Skeletal muscle tissue (tissue), 3 donors: ENCODE measurements at regions not wholly inside any gene's neighbourhood (a gene's known extent, or its start where the extent isn't known, plus 50 kb on each side); places are given as distances from the start of the nearest gene placed in this dataset.

Experiments used
- H3K27ac ChIP-seq: one replicate; pipeline ENCODE4 v1.7.0; 2013; ENCODE audit warnings: mild to moderate bottlenecking, low read depth, low read length, inconsistent platforms
- H3K27me3 ChIP-seq, 3 donors: one replicate each; pipeline ENCODE4 v1.7.0; 2013; ENCODE audit warnings: low read length in 3 of 3; ENCODE audit not compliant: control insufficient read depth in 3 of 3, insufficient read depth in 3 of 3
- H3K36me3 ChIP-seq, 3 donors: one replicate each; pipeline ENCODE4 v1.7.0; 2013; ENCODE audit warnings: low read length in 3 of 3; ENCODE audit not compliant: control insufficient read depth in 3 of 3, insufficient read depth in 3 of 3
- H3K4me1 ChIP-seq, 3 donors: one replicate each; pipeline ENCODE4 v1.7.0; 2013; ENCODE audit warnings: low read length in 3 of 3, mild to moderate bottlenecking in 3 of 3; ENCODE audit not compliant: control insufficient read depth in 3 of 3, insufficient read depth in 3 of 3
- H3K4me3 ChIP-seq, 3 donors: one replicate each; pipeline ENCODE4 v1.7.0; 2013; ENCODE audit warnings: low read length in 3 of 3
- H3K9ac ChIP-seq, 3 donors: one replicate each; pipeline ENCODE4 v1.7.0; 2013; ENCODE audit warnings: low read length in 3 of 3, mild to moderate bottlenecking in 3 of 3, moderate library complexity in 2 of 3, low read depth in 1 of 3
- H3K9me3 ChIP-seq, 3 donors: one replicate each; pipeline ENCODE4 v1.7.0; 2013; ENCODE audit warnings: low read length in 3 of 3; ENCODE audit not compliant: control insufficient read depth in 3 of 3
- donor health status: Osteomylitis.

DNA sequence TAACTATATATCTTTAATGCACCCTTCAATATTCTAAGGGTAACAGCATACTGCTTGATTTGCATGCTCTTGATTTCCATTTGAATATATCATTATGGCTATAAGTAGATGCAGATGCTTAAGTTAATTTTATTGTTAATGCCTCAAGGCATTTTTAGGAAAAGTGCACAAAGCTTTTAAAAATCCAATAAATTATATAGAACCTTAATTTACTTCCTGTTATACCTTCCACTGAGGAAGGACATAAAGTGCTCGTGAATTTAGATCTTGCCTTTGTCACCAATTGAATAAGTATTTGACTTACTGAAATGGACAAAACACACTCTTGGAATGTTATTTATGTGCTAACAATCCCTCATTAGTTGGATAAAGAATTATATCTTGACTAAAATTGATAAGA, 276.7 kb upstream of the CCDC54 start:
- H3K27me3 ChIP-seq: no peaks in the 10 kb centered on the region
- H3K9ac ChIP-seq: no peak overlapping the region
- no peak overlapping the region for H3K27ac ChIP-seq
- H3K4me1 ChIP-seq: no peaks in the 10 kb centered on the region
- H3K4me3 ChIP-seq: no peak overlapping the region
- no peaks in the 10 kb centered on the region for H3K36me3 ChIP-seq
- H3K9me3 ChIP-seq: no peaks in the 10 kb centered on the region

DNA sequence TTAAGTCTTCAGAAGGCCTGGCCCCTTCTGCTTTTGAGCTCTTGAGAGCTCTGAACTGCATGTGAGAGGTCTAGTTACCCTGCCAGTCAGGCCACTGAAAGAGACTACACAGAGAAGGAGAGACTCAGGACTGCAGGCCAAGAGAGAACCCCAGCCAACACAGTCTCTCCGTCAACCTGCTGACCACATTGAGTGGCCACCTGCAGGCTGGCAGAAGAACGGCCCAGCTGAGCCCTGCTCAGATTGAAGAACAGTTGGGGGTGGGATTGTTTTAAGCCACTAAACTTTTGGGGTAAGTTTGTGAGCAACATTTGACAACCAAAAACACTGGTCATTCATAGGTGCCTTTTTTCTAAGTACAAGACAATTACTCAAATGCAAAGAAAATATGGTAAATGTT, 273.5 kb upstream of the CCDC54 start:
- H3K27ac ChIP-seq: no peak overlapping the region
- H3K9ac ChIP-seq: no peak overlapping the region
- no peak overlapping the region for H3K4me3 ChIP-seq
- H3K4me1 ChIP-seq: no peaks in the 10 kb centered on the region
- H3K36me3 ChIP-seq: no peaks in the 10 kb centered on the region
- no peaks in the 10 kb centered on the region for H3K27me3 ChIP-seq
- no peaks in the 10 kb centered on the region for H3K9me3 ChIP-seq

DNA sequence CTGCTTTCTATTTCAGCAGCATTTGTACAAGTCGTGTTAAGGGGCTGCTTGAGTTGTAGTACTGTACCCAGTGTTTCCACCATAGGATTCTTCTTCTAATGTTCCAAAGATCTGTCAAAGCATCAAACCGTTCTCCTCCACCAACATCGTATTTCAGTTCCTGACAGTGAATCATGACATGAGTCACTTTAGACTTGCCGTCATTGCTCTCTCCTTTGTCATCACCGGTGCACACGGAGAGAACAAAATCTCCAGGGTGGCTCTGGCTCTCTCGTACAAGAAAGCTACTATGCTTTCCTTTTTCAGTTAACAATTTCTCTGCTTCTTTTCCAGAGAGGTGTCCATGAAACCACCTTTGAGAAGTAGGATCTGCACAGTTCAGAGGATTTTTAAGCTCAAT, 270.9 kb upstream of the CCDC54 start:
- Histone ChIP-seq H3K36me3 (no peaks in the 10 kb centered on the region), H3K27ac (no peak overlapping the region), H3K4me3 (no peak overlapping the region), H3K4me1 (no peaks in the 10 kb centered on the region), H3K27me3 (no peaks in the 10 kb centered on the region), H3K9ac (no peak overlapping the region), H3K9me3 (no peaks in the 10 kb centered on the region)

DNA sequence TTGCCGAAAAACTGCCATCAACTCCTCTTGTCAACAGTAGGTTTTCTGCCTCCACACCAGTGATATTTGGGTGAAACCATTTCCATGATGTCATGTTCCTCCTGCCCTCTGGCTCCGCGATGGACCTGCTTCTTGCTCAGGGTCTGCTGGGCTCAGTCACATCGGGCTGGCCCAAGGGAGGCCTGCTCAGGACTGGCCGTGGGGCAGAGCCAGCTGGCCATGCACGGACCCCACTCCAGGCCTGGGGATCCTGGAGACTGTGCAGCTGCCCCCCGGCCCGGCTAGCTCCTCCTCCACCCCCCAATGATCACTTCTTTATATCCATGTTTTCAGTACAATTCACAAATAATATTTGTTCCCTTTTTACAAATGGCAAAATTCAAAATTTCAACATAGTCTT, 270.3 kb upstream of the CCDC54 start:
- H3K36me3 ChIP-seq: no peaks in the 10 kb centered on the region
- H3K27me3 ChIP-seq: no peaks in the 10 kb centered on the region
- H3K27ac ChIP-seq: no peak overlapping the region
- no peak overlapping the region for H3K4me3 ChIP-seq
- H3K9ac ChIP-seq: no peak overlapping the region
- H3K4me1 ChIP-seq: no peaks in the 10 kb centered on the region
- no peaks in the 10 kb centered on the region for H3K9me3 ChIP-seq

DNA sequence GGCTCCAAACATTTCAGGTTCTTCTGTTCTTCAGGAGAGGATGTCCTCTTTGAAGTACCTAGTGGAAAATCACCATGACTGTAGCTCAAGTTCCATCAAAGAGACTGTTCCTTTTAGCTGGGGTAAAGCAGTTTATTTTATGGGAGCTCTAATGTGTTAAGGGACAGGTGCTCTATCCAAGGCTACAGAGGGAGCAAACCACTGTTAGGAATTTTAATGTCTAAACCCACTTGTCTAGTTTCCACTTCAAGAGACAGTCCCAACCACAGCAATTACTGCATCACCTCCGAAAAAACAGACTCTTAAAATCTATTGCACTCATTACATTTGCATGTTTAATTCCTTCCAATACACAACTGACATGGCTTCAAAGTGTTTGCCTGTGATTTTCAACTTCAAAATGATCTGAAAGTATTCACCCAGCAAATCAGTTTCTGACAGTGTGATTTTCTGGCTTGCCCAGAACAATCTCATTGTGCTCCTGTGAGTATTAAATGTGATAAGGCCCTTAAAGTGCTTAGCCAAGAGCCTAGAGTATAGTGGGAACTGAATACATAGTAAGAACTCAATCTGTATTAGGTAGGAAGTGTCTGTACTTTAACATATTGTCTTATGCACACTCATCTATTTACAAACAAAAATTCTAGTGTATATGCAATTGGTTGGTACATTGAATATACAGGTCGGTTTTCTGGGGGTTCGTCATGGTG, 266.5 kb upstream of the CCDC54 start:
- H3K27ac ChIP-seq: no peak overlapping the region
- no peaks in the 10 kb centered on the region for H3K4me1 ChIP-seq
- H3K9ac ChIP-seq: no peak overlapping the region
- no peaks in the 10 kb centered on the region for H3K36me3 ChIP-seq
- H3K4me3 ChIP-seq: no peak overlapping the region
- H3K27me3 ChIP-seq: no peaks in the 10 kb centered on the region
- no peaks in the 10 kb centered on the region for H3K9me3 ChIP-seq

DNA sequence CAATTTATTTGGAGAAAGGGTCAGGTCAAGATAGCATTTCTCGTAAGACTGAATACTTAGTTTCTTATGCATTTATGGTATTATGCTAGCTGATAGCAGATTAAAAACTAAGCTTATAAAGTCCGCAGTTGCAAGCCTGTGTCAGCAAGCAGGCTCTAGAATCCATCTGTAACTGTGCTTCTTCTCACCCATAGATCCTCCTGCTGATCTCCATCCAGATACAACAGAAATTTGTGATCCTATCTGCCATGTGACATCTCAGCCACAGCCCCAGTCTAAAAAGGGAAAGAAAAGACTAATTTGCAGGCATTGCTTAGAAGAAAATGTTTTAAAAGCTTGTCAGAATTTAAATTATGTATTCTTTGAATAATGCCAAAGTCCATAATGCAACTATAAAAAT, 265.4 kb upstream of the CCDC54 start:
- Histone ChIP-seq H3K27ac (no peak overlapping the region), H3K27me3 (no peaks in the 10 kb centered on the region), H3K36me3 (no peaks in the 10 kb centered on the region), H3K4me3 (no peak overlapping the region), H3K9ac (no peak overlapping the region), H3K4me1 (no peaks in the 10 kb centered on the region), H3K9me3 (no peaks in the 10 kb centered on the region)

DNA sequence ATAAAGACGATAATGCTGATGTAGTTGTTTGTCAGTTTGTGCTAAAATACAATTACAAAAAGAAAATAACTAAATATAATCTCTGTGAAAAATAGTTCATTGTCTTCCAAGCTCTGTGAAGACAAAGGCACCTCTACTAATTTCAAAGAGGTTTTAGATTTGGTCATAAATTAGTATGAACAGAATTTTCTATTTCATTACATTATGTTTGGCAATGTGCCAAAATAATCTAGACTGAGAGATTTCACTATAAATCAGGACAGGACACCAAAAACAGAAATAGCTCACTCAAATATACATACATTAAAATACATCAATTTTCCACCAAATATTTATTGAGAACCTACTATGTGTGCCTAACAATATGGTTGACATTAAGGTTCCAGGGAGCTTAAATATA, 264.9 kb upstream of the CCDC54 start:
- no peaks in the 10 kb centered on the region for H3K27me3 ChIP-seq
- H3K9me3 ChIP-seq: no peaks in the 10 kb centered on the region
- H3K4me1 ChIP-seq: no peaks in the 10 kb centered on the region
- no peak overlapping the region for H3K27ac ChIP-seq
- H3K4me3 ChIP-seq: no peak overlapping the region
- H3K9ac ChIP-seq: no peak overlapping the region
- no peaks in the 10 kb centered on the region for H3K36me3 ChIP-seq

DNA sequence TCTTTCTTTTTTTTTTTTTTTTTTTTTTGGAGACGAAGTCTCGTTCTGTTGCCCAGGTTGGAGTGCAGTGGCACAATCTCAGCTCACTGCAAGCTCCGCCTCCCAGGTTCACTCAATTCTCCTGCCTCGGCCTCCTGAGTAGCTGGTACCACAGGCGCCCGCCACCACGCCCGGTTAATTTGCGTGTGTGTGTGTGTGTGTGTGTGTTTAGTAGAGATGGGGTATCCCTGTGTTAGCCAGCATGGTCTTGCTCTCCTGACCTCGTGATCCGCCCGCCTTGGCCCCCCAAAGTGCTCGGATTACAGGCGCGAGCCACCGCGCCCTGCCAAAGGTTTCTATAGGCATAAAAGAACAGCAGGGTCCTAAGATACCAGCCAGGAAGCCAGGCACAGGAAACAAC, 261.0 kb upstream of the CCDC54 start:
- H3K4me3 ChIP-seq: no peak overlapping the region
- no peaks in the 10 kb centered on the region for H3K4me1 ChIP-seq
- no peaks in the 10 kb centered on the region for H3K27me3 ChIP-seq
- no peaks in the 10 kb centered on the region for H3K36me3 ChIP-seq
- no peak overlapping the region for H3K27ac ChIP-seq
- H3K9ac ChIP-seq: no peak overlapping the region
- H3K9me3 ChIP-seq: no peaks in the 10 kb centered on the region

DNA sequence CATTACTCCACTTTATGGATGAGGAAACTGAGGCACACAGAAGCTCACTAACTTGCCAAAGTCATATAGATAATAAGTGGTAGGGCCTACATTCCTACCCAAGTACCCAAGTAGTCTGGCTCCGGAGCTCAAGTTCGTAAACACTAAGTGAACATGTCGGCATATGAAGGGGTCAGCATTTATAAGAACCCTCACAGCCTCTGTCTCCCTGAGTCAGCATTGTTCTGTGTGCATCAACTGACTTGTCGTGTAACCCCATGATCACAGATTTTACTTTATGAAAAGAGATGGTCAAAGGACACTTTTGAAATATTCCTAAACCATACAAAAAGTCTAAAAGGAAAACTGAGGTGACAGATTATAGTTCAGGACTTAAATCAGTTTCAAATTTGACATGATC, 260.1 kb upstream of the CCDC54 start:
- Histone ChIP-seq H3K27ac (no peak overlapping the region), H3K9ac (no peak overlapping the region)

DNA sequence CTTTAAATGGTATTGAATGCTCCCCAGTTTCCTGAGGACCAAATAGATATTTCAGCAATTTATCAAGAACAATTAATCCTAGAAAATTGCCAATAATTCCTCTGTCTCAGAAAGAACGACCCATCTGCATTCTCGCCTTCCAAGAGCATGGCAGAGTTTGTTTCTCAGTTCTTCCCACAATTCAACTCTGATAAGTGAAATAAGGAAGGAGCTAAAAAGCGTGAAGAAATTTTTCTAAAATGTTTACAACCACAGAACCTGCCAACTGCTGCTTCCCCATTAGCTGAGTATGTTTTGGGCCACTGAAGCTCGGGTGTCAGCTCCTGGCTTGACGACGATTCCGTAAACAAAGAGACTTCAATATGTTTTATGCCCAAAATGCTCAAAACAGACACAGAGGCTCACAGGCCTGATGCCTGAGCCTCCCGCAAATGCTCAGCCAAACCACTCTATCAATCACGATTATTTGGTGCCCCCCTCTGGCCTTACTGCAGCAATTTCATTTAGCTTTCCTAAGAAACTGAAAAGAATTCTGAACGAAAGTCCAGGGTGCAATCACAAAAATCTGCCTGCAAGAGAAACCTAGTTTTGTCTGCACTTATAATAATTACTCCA, 259.2 kb upstream of the CCDC54 start:
- Histone ChIP-seq H3K4me3 (no peak overlapping the region), H3K4me1 (no peaks in the 10 kb centered on the region), H3K27me3 (no peaks in the 10 kb centered on the region), H3K36me3 (no peaks in the 10 kb centered on the region), H3K9me3 (no peaks in the 10 kb centered on the region), H3K27ac (no peak overlapping the region), H3K9ac (no peak overlapping the region)

More for the DNA sequence above, 260.1 kb upstream of the CCDC54 start:
- Histone ChIP-seq H3K4me3 (no peak overlapping the region), H3K36me3 (no peaks in the 10 kb centered on the region), H3K4me1 (no peaks in the 10 kb centered on the region), H3K9me3 (no peaks in the 10 kb centered on the region), H3K27me3 (no peaks in the 10 kb centered on the region)
